ENCODE measurements at regions not wholly inside any gene's neighbourhood (a gene's known extent, or its start where the extent isn't known, plus 50 kb on each side); places are given as distances from the start of the nearest gene placed in this dataset.

DNA sequence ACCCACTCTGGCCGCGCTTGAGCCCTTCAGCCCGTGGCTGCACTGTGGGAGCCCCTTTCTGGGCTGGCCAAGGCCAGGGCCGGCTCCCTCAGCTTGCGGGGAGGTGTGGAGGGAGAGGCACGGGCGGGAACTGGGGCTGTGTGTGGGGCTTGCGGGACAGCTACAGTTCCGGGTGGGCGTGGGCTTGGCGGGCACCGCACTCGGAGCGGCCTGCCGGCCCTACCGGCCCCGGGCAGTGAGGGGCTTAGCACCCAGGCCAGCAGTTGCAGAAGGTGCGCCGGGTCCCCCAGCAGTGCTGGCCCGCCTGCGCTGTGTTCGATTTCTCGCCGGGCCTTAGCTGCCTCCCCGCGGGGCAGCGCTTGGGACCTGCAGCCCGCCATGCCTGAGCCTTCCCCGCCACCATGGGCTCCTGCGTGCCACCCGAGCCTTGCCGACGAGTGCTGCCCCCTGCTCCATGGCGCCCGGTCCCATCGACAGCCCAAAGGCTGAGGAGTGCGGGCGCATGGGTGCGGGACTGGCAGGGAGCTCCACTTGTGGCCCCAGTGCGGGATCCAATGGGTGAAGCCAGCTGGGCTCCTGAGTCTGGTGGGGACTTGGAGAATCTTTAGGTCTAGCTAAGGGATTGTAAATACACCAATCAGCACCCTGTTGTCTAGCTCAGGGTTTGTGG, 173.7 kb upstream of the FIGN start:
- TF ChIP-seq GABPA (IDR thresholded peaks at IDR 0.05; ENCODE audit: low read depth), result no peak
- TF ChIP-seq POLR2AphosphoS5 (IDR thresholded peaks at IDR 0.05; ENCODE audit: low read depth, low read length), result no peak
- TF ChIP-seq, protein P1, sequence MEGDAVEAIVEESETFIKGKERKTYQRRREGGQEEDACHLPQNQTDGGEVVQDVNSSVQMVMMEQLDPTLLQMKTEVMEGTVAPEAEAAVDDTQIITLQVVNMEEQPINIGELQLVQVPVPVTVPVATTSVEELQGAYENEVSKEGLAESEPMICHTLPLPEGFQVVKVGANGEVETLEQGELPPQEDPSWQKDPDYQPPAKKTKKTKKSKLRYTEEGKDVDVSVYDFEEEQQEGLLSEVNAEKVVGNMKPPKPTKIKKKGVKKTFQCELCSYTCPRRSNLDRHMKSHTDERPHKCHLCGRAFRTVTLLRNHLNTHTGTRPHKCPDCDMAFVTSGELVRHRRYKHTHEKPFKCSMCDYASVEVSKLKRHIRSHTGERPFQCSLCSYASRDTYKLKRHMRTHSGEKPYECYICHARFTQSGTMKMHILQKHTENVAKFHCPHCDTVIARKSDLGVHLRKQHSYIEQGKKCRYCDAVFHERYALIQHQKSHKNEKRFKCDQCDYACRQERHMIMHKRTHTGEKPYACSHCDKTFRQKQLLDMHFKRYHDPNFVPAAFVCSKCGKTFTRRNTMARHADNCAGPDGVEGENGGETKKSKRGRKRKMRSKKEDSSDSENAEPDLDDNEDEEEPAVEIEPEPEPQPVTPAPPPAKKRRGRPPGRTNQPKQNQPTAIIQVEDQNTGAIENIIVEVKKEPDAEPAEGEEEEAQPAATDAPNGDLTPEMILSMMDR (IDR thresholded peaks at IDR 0.05), result no peak
- no peak for TF ChIP-seq TAF1 (IDR thresholded peaks at IDR 0.05; ENCODE audit: borderline replicate concordance, low read depth, low read length)
- TF ChIP-seq, protein P2, sequence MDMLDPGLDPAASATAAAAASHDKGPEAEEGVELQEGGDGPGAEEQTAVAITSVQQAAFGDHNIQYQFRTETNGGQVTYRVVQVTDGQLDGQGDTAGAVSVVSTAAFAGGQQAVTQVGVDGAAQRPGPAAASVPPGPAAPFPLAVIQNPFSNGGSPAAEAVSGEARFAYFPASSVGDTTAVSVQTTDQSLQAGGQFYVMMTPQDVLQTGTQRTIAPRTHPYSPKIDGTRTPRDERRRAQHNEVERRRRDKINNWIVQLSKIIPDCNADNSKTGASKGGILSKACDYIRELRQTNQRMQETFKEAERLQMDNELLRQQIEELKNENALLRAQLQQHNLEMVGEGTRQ (IDR thresholded peaks at IDR 0.05; ENCODE audit: borderline replicate concordance, low read depth, low read length), result no peak
- TF ChIP-seq, protein P3, sequence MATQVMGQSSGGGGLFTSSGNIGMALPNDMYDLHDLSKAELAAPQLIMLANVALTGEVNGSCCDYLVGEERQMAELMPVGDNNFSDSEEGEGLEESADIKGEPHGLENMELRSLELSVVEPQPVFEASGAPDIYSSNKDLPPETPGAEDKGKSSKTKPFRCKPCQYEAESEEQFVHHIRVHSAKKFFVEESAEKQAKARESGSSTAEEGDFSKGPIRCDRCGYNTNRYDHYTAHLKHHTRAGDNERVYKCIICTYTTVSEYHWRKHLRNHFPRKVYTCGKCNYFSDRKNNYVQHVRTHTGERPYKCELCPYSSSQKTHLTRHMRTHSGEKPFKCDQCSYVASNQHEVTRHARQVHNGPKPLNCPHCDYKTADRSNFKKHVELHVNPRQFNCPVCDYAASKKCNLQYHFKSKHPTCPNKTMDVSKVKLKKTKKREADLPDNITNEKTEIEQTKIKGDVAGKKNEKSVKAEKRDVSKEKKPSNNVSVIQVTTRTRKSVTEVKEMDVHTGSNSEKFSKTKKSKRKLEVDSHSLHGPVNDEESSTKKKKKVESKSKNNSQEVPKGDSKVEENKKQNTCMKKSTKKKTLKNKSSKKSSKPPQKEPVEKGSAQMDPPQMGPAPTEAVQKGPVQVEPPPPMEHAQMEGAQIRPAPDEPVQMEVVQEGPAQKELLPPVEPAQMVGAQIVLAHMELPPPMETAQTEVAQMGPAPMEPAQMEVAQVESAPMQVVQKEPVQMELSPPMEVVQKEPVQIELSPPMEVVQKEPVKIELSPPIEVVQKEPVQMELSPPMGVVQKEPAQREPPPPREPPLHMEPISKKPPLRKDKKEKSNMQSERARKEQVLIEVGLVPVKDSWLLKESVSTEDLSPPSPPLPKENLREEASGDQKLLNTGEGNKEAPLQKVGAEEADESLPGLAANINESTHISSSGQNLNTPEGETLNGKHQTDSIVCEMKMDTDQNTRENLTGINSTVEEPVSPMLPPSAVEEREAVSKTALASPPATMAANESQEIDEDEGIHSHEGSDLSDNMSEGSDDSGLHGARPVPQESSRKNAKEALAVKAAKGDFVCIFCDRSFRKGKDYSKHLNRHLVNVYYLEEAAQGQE (IDR thresholded peaks at IDR 0.05; ENCODE audit: low read depth, low read length), result no peak
- no peak for TF ChIP-seq FOXM1 (IDR thresholded peaks at IDR 0.05; ENCODE audit: low read depth)
- TF ChIP-seq SMC3 (IDR thresholded peaks at IDR 0.05; ENCODE audit: low read depth, low read length), result no peak
- no peak for TF ChIP-seq JUND (IDR thresholded peaks at IDR 0.05)
- TF ChIP-seq EP300 (IDR thresholded peaks at IDR 0.05; ENCODE audit: borderline replicate concordance in 1 of 2, low read depth in 1 of 2, low read length in 1 of 2), result no peak
- TF ChIP-seq RCOR1 (IDR thresholded peaks at IDR 0.05; ENCODE audit: low read length), result no peak
- TF ChIP-seq RFX5 (IDR thresholded peaks at IDR 0.05; ENCODE audit: low read length), result no peak
- no peak for TF ChIP-seq FOXJ3 (CRISPR knock-in tag; IDR thresholded peaks at IDR 0.05)
- TF ChIP-seq, protein P4, sequence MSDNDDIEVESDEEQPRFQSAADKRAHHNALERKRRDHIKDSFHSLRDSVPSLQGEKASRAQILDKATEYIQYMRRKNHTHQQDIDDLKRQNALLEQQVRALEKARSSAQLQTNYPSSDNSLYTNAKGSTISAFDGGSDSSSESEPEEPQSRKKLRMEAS (IDR thresholded peaks at IDR 0.05; ENCODE audit: low read depth), result no peak

Data from SK-N-SH (cell line).